ENCODE measurements at regions not wholly inside any gene's neighbourhood (a gene's known extent, or its start where the extent isn't known, plus 50 kb on each side); places are given as distances from the start of the nearest gene placed in this dataset.

DNA sequence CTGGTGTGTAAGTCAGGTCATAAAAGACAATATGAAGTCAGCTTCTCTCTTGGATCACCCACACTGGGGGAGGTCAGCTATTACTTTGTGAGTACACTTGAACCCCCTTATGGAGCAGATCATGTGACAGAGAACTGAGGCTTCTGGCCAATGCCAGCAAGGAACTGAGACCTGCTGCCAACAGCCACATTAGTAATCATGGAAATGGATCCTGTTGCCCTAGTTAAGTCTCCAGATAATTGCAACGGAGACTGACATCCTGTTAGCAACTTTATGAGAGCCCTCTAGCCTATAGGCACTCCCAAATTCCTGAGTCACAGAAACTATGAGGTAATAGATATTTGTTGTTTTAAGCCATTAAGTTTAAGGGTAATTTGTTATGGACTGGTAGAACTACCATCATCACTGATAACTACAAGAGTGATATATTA, 110.4 kb upstream of the GMNC start:
- H3K9me3 ChIP-seq (ENCODE audit: control insufficient read depth, low read depth, low read length) = no peaks in the 10 kb centered on the region
- no CpG with 5 or more reads among the region's 1 CpG for WGBS (ENCODE audit: extremely low coverage, insufficient read length, low lambda C conversion rate)
- H3K4me1 ChIP-seq (ENCODE audit: insufficient read depth, low read length) = no peaks in the 10 kb centered on the region
- H3K14ac ChIP-seq (ENCODE audit: insufficient read depth, low read length) = no peak overlapping the region
- no peak overlapping the region for H3K23ac ChIP-seq (ENCODE audit: insufficient read length, low read depth, low read length)
- no peak overlapping the region for H2BK15ac ChIP-seq (ENCODE audit: low read depth, low read length)
- H2BK12ac ChIP-seq (ENCODE audit: insufficient read length, low read depth, low read length) = no peak overlapping the region
- H3K4me2 ChIP-seq (ENCODE audit: insufficient read depth, insufficient read length, low read length) = no peak overlapping the region
- no peak overlapping the region for H4K5ac ChIP-seq (ENCODE audit: insufficient read length, low read depth, low read length)
- no peak overlapping the region for H3K4ac ChIP-seq (ENCODE audit: low read depth, low read length)
- Mint-ChIP-seq H3K4me1 (peaks cover 15% of the 10 kb centered on the region in 2 experiments), H3K9me3 (no peaks in the 10 kb centered on the region), H3K4me3 (no peak overlapping the region), H3K36me3 (ENCODE audit: insufficient read depth in 1 of 3, low read depth in 3 of 3) (no peaks in the 10 kb centered on the region), H3K27ac (no peak overlapping the region), H3K27me3 (ENCODE audit: low read depth) (no peaks in the 10 kb centered on the region)
- H4K8ac ChIP-seq (replicated peaks; ENCODE audit: insufficient read length, low read depth, low read length) = no peak overlapping the region
- no peak for DNase-seq
- no peak overlapping the region for H3T11ph ChIP-seq (ENCODE audit: low read length)
- H3K79me2 ChIP-seq (ENCODE audit: insufficient read depth, low read length) = no peaks in the 10 kb centered on the region
- H3K23me2 ChIP-seq (ENCODE audit: insufficient read length, low read depth, low read length, poor library complexity, severe bottlenecking) = no peaks in the 10 kb centered on the region
- TF ChIP-seq, protein P1, sequence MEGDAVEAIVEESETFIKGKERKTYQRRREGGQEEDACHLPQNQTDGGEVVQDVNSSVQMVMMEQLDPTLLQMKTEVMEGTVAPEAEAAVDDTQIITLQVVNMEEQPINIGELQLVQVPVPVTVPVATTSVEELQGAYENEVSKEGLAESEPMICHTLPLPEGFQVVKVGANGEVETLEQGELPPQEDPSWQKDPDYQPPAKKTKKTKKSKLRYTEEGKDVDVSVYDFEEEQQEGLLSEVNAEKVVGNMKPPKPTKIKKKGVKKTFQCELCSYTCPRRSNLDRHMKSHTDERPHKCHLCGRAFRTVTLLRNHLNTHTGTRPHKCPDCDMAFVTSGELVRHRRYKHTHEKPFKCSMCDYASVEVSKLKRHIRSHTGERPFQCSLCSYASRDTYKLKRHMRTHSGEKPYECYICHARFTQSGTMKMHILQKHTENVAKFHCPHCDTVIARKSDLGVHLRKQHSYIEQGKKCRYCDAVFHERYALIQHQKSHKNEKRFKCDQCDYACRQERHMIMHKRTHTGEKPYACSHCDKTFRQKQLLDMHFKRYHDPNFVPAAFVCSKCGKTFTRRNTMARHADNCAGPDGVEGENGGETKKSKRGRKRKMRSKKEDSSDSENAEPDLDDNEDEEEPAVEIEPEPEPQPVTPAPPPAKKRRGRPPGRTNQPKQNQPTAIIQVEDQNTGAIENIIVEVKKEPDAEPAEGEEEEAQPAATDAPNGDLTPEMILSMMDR (conservative IDR thresholded peaks at IDR 0.05) = no peak
- H3K18ac ChIP-seq (ENCODE audit: insufficient read length, low read depth, low read length) = no peak overlapping the region
- no peak overlapping the region for H3K9ac ChIP-seq (ENCODE audit: extremely low read depth, insufficient read length, low read length)
- H2BK5ac ChIP-seq (ENCODE audit: insufficient read length, low read length) = no peak overlapping the region
- H3K27me3 ChIP-seq (ENCODE audit: insufficient read depth, low read length) = no peaks in the 10 kb centered on the region
- H3K27ac ChIP-seq (ENCODE audit: insufficient read length, low read depth, low read length) = no peak overlapping the region
- no peak overlapping the region for H2AFZ ChIP-seq (ENCODE audit: low read length)
- no peak overlapping the region for H2AK5ac ChIP-seq (ENCODE audit: insufficient read length, low read length)
- no peak overlapping the region for H2BK120ac ChIP-seq (ENCODE audit: low read depth, low read length, poor library complexity, severe bottlenecking)
- H4K20me1 ChIP-seq (ENCODE audit: control insufficient read depth, insufficient read depth, insufficient read length) = no peaks in the 10 kb centered on the region
- H3K79me1 ChIP-seq (ENCODE audit: insufficient read depth, low read depth, low read length, poor library complexity, severe bottlenecking) = no peaks in the 10 kb centered on the region
- no peak overlapping the region for H3K56ac ChIP-seq (ENCODE audit: insufficient read length, low read depth, low read length)
- no peak overlapping the region for H2BK20ac ChIP-seq (ENCODE audit: low read depth, low read length, poor library complexity, severe bottlenecking)
- no peak overlapping the region for H4K91ac ChIP-seq (ENCODE audit: insufficient read length, low read depth, low read length)

Measured in H9 (cell line).